Glutamatergic neuron (in vitro differentiated cells): ENCODE measurements at regions not wholly inside any gene's neighbourhood (a gene's known extent, or its start where the extent isn't known, plus 50 kb on each side); places are given as distances from the start of the nearest gene placed in this dataset.

Experiments
- DNase-seq: peaks from one replicate; pipeline ENCODE4 v3.0.0; 2022
- H3K27ac Mint-ChIP-seq: one replicate; pipeline ENCODE4 v1.8.0; 2020; ENCODE audit warnings: mild to moderate bottlenecking, mixed read lengths, inconsistent platforms; ENCODE audit not compliant: unreplicated experiment
- H3K27me3 Mint-ChIP-seq: one replicate; pipeline ENCODE4 v1.8.0; 2020; ENCODE audit warnings: mild to moderate bottlenecking, moderate library complexity, mixed read lengths, inconsistent platforms; ENCODE audit not compliant: unreplicated experiment
- H3K36me3 Mint-ChIP-seq: one replicate; pipeline ENCODE4 v1.8.0; 2020; ENCODE audit warnings: mild to moderate bottlenecking, mixed read lengths, inconsistent platforms; ENCODE audit not compliant: unreplicated experiment
- H3K4me1 Mint-ChIP-seq: one replicate; pipeline ENCODE4 v1.8.0; 2020; ENCODE audit warnings: mild to moderate bottlenecking, low read depth, mixed read lengths, inconsistent platforms; ENCODE audit not compliant: unreplicated experiment
- H3K4me3 Mint-ChIP-seq: one replicate; pipeline ENCODE4 v1.8.0; 2020; ENCODE audit warnings: mild to moderate bottlenecking, mixed read lengths, inconsistent platforms; ENCODE audit not compliant: unreplicated experiment
- H3K9me3 Mint-ChIP-seq: one replicate; pipeline ENCODE4 v1.8.0; 2020; ENCODE audit warnings: mild to moderate bottlenecking, moderate library complexity, mixed read lengths, inconsistent platforms; ENCODE audit not compliant: unreplicated experiment
- CTCF ChIP-seq: fragments of 200-600 bp; sonication (generic); IDR thresholded peaks from one replicate; pipeline ENCODE4 v1.5.0; 2021; ENCODE audit not compliant: partially characterized antibody, unreplicated experiment

GRCh38 chr2:125175415-125175814 is 1150.3 kb downstream of the CNTNAP5 start:
- DNase-seq = no peak
- TF ChIP-seq CTCF = no peak
- H3K4me1 Mint-ChIP-seq = no peaks in the 10 kb centered on the region
- H3K27me3 Mint-ChIP-seq = no peaks in the 10 kb centered on the region
- no peaks in the 10 kb centered on the region for H3K9me3 Mint-ChIP-seq
- H3K27ac Mint-ChIP-seq = no peak overlapping the region
- H3K36me3 Mint-ChIP-seq = peaks cover 4% of the 10 kb centered on the region
- H3K4me3 Mint-ChIP-seq = no peak overlapping the region

- H3K36me3 Mint-ChIP-seq = no peaks in the 10 kb centered on the region
- no peak for TF ChIP-seq CTCF
- H3K9me3 Mint-ChIP-seq = no peaks in the 10 kb centered on the region
- H3K4me1 Mint-ChIP-seq = no peaks in the 10 kb centered on the region
- no peak overlapping the region for H3K27ac Mint-ChIP-seq
- H3K4me3 Mint-ChIP-seq = no peak overlapping the region
- no peak for DNase-seq
- H3K27me3 Mint-ChIP-seq = no peaks in the 10 kb centered on the region
Observed at GRCh38 chr2:125185691-125186270, 1160.7 kb downstream of the CNTNAP5 start.

GRCh38 chr2:125207431-125207830 is 1182.3 kb downstream of the CNTNAP5 start:
- Mint-ChIP-seq H3K4me1 (no peaks in the 10 kb centered on the region), H3K27ac (no peak overlapping the region), H3K27me3 (no peaks in the 10 kb centered on the region), H3K36me3 (no peaks in the 10 kb centered on the region), H3K4me3 (no peak overlapping the region), H3K9me3 (no peaks in the 10 kb centered on the region)
- no peak for TF ChIP-seq CTCF
- DNase-seq = no peak

GRCh38 chr2:125216321-125216720 is 1191.2 kb downstream of the CNTNAP5 start:
- H3K36me3 Mint-ChIP-seq = no peaks in the 10 kb centered on the region
- no peak for DNase-seq
- no peaks in the 10 kb centered on the region for H3K27me3 Mint-ChIP-seq
- no peak for TF ChIP-seq CTCF
- no peak overlapping the region for H3K4me3 Mint-ChIP-seq
- no peaks in the 10 kb centered on the region for H3K9me3 Mint-ChIP-seq
- H3K27ac Mint-ChIP-seq = no peak overlapping the region
- H3K4me1 Mint-ChIP-seq = no peaks in the 10 kb centered on the region

- Mint-ChIP-seq H3K27me3 (peaks cover 2% of the 10 kb centered on the region), H3K9me3 (peaks cover 2% of the 10 kb centered on the region), H3K36me3 (peaks cover 5% of the 10 kb centered on the region), H3K4me3 (no peak overlapping the region), H3K27ac (no peak overlapping the region), H3K4me1 (no peaks in the 10 kb centered on the region)
- DNase-seq = no peak
- TF ChIP-seq CTCF = no peak
Observed at GRCh38 chr2:125224188-125224587, 1199.1 kb downstream of the CNTNAP5 start.
